Astrocyte (in vitro differentiated cells and primary cell): ENCODE measurements at regions not wholly inside any gene's neighbourhood (a gene's known extent, or its start where the extent isn't known, plus 50 kb on each side); places are given as distances from the start of the nearest gene placed in this dataset.

Experiments used
- EZH2 ChIP-seq: IDR thresholded peaks from 2 replicates; pipeline ENCODE4 v1.6.1; 2012; ENCODE audit warnings: mild to moderate bottlenecking, low read length, inconsistent platforms; ENCODE audit not compliant: insufficient read depth
- TF ChIP-seq, protein P1 (sequence below): IDR thresholded peaks from 2 replicates; pipeline ENCODE4 v1.5.1; 2011; ENCODE audit warnings: low read depth, mild to moderate bottlenecking, inconsistent platforms, low read length, moderate library complexity; ENCODE audit not compliant: insufficient read depth

DNA sequence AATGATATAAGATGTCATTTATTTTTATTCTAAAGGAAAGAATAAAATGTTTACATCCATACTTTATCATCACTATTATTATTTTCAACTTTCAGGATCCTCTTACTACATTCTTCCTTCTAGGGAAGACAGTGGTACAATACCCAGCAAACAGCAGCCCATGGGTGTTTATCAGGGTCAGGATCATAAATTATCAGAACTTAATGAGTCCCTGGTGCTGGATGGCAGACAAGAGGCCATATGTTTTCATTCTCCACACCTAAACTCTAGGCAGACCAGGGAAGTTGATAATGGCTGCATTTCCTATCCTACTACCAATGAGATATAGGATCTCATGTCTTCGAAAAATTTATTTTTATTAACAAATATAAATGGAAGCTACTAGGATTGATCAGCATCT, 127.7 kb downstream of the SAMMSON start:
- TF ChIP-seq, protein P1, sequence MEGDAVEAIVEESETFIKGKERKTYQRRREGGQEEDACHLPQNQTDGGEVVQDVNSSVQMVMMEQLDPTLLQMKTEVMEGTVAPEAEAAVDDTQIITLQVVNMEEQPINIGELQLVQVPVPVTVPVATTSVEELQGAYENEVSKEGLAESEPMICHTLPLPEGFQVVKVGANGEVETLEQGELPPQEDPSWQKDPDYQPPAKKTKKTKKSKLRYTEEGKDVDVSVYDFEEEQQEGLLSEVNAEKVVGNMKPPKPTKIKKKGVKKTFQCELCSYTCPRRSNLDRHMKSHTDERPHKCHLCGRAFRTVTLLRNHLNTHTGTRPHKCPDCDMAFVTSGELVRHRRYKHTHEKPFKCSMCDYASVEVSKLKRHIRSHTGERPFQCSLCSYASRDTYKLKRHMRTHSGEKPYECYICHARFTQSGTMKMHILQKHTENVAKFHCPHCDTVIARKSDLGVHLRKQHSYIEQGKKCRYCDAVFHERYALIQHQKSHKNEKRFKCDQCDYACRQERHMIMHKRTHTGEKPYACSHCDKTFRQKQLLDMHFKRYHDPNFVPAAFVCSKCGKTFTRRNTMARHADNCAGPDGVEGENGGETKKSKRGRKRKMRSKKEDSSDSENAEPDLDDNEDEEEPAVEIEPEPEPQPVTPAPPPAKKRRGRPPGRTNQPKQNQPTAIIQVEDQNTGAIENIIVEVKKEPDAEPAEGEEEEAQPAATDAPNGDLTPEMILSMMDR, result no peak
- TF ChIP-seq EZH2, result no peak
